CD14-positive monocyte (primary cell): ENCODE measurements at regions not wholly inside any gene's neighbourhood (a gene's known extent, or its start where the extent isn't known, plus 50 kb on each side); places are given as distances from the start of the nearest gene placed in this dataset.
"Not testable (repeated sequence)": the region's sequence is repeated elsewhere in the genome, so short reads cannot be mapped to it uniquely, and the experiment has no call there.

Experiments used
- DNase-seq, 3 donors: peaks; one replicate each; pipeline ENCODE4 v3.0.0-alpha.2; 2011 to 2022
- H2AFZ ChIP-seq: 2 replicates; pipeline ENCODE4 v1.6.0; 2012; ENCODE audit warnings: mild to moderate bottlenecking, low read depth, low read length, inconsistent platforms; ENCODE audit not compliant: insufficient read depth, poor library complexity, severe bottlenecking
- H3K27ac ChIP-seq, 2 donors: 1 replicate in 1 of 2; 2 replicates in 1 of 2; pipeline ENCODE4 v1.5.1; 2012 to 2013; ENCODE audit warnings: low read length in 2 of 2, control low read depth in 1 of 2, inconsistent platforms in 1 of 2, low read depth in 1 of 2, mild to moderate bottlenecking in 1 of 2
- H3K27me3 ChIP-seq, 2 donors: one replicate each; pipeline versions ENCODE4 v1.6.0 to v1.6.1; 2011 to 2013; ENCODE audit warnings: low read length in 2 of 2; ENCODE audit not compliant: control insufficient read depth in 2 of 2, insufficient read depth in 2 of 2
- H3K36me3 ChIP-seq, 2 donors: replicated peaks in 1 of 2; 1 replicate in 1 of 2; 2 replicates in 1 of 2; pipeline versions ENCODE4 v1.5.1 to v1.6.1; 2012 to 2013; ENCODE audit warnings: low read length in 2 of 2, control low read depth in 1 of 2, inconsistent platforms in 1 of 2, mild to moderate bottlenecking in 1 of 2; ENCODE audit not compliant: insufficient read depth in 2 of 2, control insufficient read depth in 1 of 2
- H3K4me1 ChIP-seq, 2 donors: 1 replicate in 1 of 2; 2 replicates in 1 of 2; pipeline versions ENCODE4 v1.5.1 to v1.6.1; 2012 to 2013; ENCODE audit warnings: low read length in 2 of 2, control low read depth in 1 of 2, inconsistent platforms in 1 of 2, mild to moderate bottlenecking in 1 of 2, moderate library complexity in 1 of 2; ENCODE audit not compliant: insufficient read depth in 2 of 2, control insufficient read depth in 1 of 2
- H3K4me2 ChIP-seq: replicated peaks from 2 replicates; pipeline ENCODE3; 2012; ENCODE audit warnings: low read length, moderate library complexity, mild to moderate bottlenecking; ENCODE audit not compliant: poor library complexity, severe bottlenecking; ENCODE audit errors: extremely low read depth
- H3K4me3 ChIP-seq, 3 experiments: fragments of 200-600 bp in 1 of 3; sonication (generic) in 1 of 3; replicated peaks in 1 of 3; 1 replicate in 2 of 3; 2 replicates in 1 of 3; pipeline ENCODE4 v1.5.1; 2011 to 2013; ENCODE audit warnings: low read length in 3 of 3, mild to moderate bottlenecking in 3 of 3, control low read depth in 2 of 3, low read depth in 2 of 3, inconsistent platforms in 1 of 3, moderate library complexity in 1 of 3
- H3K79me2 ChIP-seq: 2 replicates; pipeline ENCODE4 v1.6.0; 2012; ENCODE audit warnings: mild to moderate bottlenecking, control low read depth, inconsistent platforms, low read length, moderate library complexity; ENCODE audit not compliant: insufficient read depth
- H3K9ac ChIP-seq: 2 replicates; pipeline ENCODE4 v1.6.0; 2017; ENCODE audit warnings: low read length, mild to moderate bottlenecking; ENCODE audit not compliant: insufficient read depth, poor library complexity, severe bottlenecking
- H3K9me3 ChIP-seq, 2 donors: replicated peaks in 1 of 2; 1 replicate in 1 of 2; 2 replicates in 1 of 2; pipeline versions ENCODE4 v1.5.1 to v1.6.1; 2012 to 2013; ENCODE audit warnings: low read length in 2 of 2, control low read depth in 1 of 2; ENCODE audit not compliant: control insufficient read depth in 1 of 2, insufficient read depth in 1 of 2
- H4K20me1 ChIP-seq: 2 replicates; pipeline ENCODE4 v1.6.0; 2012; ENCODE audit warnings: mild to moderate bottlenecking, low read length, control low read depth, moderate library complexity; ENCODE audit not compliant: insufficient read depth
- H3K27ac Mint-ChIP-seq, 7 donors: one replicate each; pipeline ENCODE4 v1.8.0; 2020; ENCODE audit warnings: mild to moderate bottlenecking in 7 of 7, mixed read lengths in 7 of 7, moderate library complexity in 6 of 7, inconsistent platforms in 2 of 7
- H3K27me3 Mint-ChIP-seq, 3 donors: one replicate each; pipeline ENCODE4 v1.8.0; 2021 to 2022; ENCODE audit warnings: low read depth in 3 of 3, mild to moderate bottlenecking in 3 of 3, mixed read lengths in 3 of 3, moderate library complexity in 3 of 3, inconsistent platforms in 1 of 3
- H3K36me3 Mint-ChIP-seq, 2 donors: one replicate each; pipeline ENCODE4 v1.8.0; 2020; ENCODE audit warnings: mixed read lengths in 2 of 2, inconsistent platforms in 1 of 2, mild to moderate bottlenecking in 1 of 2
- H3K4me1 Mint-ChIP-seq: one replicate; pipeline ENCODE4 v1.8.0; 2020; ENCODE audit warnings: mild to moderate bottlenecking, mixed read lengths
- H3K4me3 Mint-ChIP-seq, 2 donors: one replicate each; pipeline ENCODE4 v1.8.0; 2020; ENCODE audit warnings: mild to moderate bottlenecking in 2 of 2, mixed read lengths in 2 of 2, moderate library complexity in 1 of 2
- H3K9me3 Mint-ChIP-seq, 7 donors: one replicate each; pipeline ENCODE4 v1.8.0; 2020 to 2022; ENCODE audit warnings: mixed read lengths in 7 of 7, mild to moderate bottlenecking in 6 of 7, moderate library complexity in 6 of 7, inconsistent platforms in 2 of 7
- WGBS: methylation state at CpG from one replicate; pipeline ENCODE4 v1.1.5; 2013; ENCODE audit warnings: missing lambda C conversion rate; ENCODE audit not compliant: insufficient coverage; 5-methylcytosine and 5-hydroxymethylcytosine counted together
- intact Hi-C, 2 donors: fragments of 100-400 bp; cut with micrococcal nuclease; formaldehyde crosslinking; loops; one replicate each; pipeline versions ENCODE4 v1.15.0 to v1.15.1; 2023
- TF ChIP-seq, protein P1 (sequence below): fragments of 200-600 bp; IDR thresholded peaks from one replicate; pipeline ENCODE4 v1.8.0; 2022; ENCODE audit warnings: antibody characterized with exemption, mild to moderate bottlenecking

DNA sequence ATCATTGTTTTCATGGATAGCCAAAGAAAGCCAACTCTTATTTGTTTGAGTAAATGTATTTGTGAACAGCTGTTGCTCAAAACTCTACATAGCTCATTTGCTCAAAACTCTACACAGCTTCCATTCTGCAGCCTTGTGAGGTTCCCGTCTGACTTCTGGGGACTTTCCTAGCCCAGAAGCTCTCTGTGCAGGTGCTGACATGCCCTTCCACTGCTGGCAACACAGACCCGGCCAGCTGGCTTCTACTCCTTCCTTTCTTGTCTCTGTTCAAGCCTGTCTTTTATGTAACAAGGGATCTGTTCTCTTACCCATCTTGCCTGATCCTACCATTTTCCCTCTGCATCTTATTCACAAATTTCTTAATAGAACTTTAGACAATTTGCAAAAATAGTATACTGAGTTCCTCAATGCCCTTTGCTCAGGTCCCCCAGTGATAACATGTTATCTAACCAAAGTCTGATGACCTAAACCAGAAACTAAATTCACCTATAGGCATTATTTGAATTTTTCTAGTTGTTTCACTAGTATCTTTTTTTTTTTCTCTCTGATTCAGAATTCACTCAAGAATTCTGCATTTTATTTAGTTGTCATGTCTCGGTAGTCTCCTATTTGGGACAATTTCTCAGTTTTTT lies 556.5 kb upstream of the SEMA6A start:
- Histone ChIP-seq H4K20me1 (no peaks in the 10 kb centered on the region), H2AFZ (no peak overlapping the region), H3K4me1 (no peaks in the 10 kb centered on the region), H3K4me3 (no peak overlapping the region), H3K4me2 (no peak overlapping the region), H3K27ac (no peak overlapping the region), H3K36me3 (no peaks in the 10 kb centered on the region), H3K79me2 (no peaks in the 10 kb centered on the region), H3K9ac (no peak overlapping the region), H3K9me3 (peaks cover 0 to 7% of the 10 kb centered on the region in 2 donors), H3K27me3 (no peaks in the 10 kb centered on the region)
- Mint-ChIP-seq H3K4me1 (no peaks in the 10 kb centered on the region), H3K36me3 (no peaks in the 10 kb centered on the region), H3K4me3 (no peak overlapping the region), H3K27ac (no peak overlapping the region), H3K27me3 (no peaks in the 10 kb centered on the region), H3K9me3 (peaks cover 0 to 10% (median 3%) of the 10 kb centered on the region in 7 donors)
- TF ChIP-seq, protein P1, sequence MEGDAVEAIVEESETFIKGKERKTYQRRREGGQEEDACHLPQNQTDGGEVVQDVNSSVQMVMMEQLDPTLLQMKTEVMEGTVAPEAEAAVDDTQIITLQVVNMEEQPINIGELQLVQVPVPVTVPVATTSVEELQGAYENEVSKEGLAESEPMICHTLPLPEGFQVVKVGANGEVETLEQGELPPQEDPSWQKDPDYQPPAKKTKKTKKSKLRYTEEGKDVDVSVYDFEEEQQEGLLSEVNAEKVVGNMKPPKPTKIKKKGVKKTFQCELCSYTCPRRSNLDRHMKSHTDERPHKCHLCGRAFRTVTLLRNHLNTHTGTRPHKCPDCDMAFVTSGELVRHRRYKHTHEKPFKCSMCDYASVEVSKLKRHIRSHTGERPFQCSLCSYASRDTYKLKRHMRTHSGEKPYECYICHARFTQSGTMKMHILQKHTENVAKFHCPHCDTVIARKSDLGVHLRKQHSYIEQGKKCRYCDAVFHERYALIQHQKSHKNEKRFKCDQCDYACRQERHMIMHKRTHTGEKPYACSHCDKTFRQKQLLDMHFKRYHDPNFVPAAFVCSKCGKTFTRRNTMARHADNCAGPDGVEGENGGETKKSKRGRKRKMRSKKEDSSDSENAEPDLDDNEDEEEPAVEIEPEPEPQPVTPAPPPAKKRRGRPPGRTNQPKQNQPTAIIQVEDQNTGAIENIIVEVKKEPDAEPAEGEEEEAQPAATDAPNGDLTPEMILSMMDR = no peak
- no peak for DNase-seq
- intact Hi-C loops = no loop called here
- whole genome bisulfite sequencing = 71% methylated on average over 2 of the region's 3 CpGs

DNA sequence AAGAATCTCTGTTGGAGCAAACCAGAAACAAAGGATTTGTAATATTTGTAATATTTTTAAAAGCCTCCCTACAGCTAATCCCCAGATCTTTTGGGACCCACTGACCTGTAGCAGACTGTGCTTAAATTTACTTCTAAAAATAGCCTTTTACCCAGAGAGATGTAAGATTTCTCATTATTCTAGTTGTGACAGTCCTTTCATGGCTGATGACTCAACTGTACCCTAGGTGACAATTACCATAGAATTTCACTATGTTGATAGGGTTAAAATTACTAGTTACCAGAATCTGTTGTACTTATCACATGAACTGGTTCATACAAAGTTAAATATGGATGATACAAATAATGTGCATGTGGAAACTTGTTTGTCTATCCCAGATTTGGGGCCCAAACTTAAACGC lies 543.9 kb upstream of the SEMA6A start:
- Histone ChIP-seq H3K4me2 (no peak overlapping the region), H3K4me3 (no peak overlapping the region), H3K4me1 (no peaks in the 10 kb centered on the region), H3K9me3 (peaks cover 12 to 13% of the 10 kb centered on the region in 2 donors), H4K20me1 (no peaks in the 10 kb centered on the region), H2AFZ (no peak overlapping the region), H3K36me3 (no peaks in the 10 kb centered on the region), H3K79me2 (no peaks in the 10 kb centered on the region), H3K27me3 (no peaks in the 10 kb centered on the region), H3K9ac (no peak overlapping the region), H3K27ac (no peak overlapping the region)
- TF ChIP-seq, protein P1 = no peak
- Mint-ChIP-seq H3K4me3 (no peak overlapping the region), H3K4me1 (no peaks in the 10 kb centered on the region), H3K27ac (no peak overlapping the region), H3K9me3 (peaks cover 7 to 29% (median 17%) of the 10 kb centered on the region in 7 donors), H3K27me3 (peaks cover 0 to 3% (median 0%) of the 10 kb centered on the region in 3 donors), H3K36me3 (no peaks in the 10 kb centered on the region)
- DNase-seq = no peak
- intact Hi-C loops = no loop called here
- WGBS = 67% methylated on average over 1 of the region's 1 CpG

DNA sequence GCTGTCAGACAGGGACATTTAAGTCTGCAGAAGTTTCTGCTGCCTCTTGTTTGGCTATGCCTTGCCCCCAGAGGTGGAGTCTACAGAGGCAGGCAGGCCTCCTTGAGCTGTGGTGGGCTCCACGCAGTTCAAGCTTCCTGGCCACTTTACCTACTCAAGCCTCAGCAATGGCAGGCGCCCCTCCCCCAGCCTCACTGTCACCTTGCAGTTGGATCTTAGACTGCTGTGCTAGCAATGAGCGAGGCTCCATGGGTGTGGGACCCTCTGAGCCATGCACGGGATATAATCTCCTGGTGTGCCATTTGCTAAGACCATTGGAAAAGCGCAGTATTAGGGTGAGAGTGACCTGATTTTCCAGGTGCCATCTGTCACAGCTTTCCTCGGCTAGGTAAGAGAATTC lies 542.7 kb upstream of the SEMA6A start:
- intact Hi-C loops, H3K27me3 ChIP-seq, H3K27ac ChIP-seq, H3K36me3 ChIP-seq, H3K36me3 Mint-ChIP-seq, H3K79me2 ChIP-seq, H3K4me1 Mint-ChIP-seq, H2AFZ ChIP-seq, H3K27me3 Mint-ChIP-seq, H3K27ac Mint-ChIP-seq, DNase-seq, H4K20me1 ChIP-seq, H3K4me2 ChIP-seq, H3K4me3 ChIP-seq, H3K4me1 ChIP-seq, H3K9ac ChIP-seq, H3K4me3 Mint-ChIP-seq: not testable (repeated sequence)
- WGBS = 58% methylated on average over 3 of the region's 6 CpGs
- H3K9me3 Mint-ChIP-seq = peaks cover 8 to 32% (median 17%) of the 10 kb centered on the region in 7 donors
- H3K9me3 ChIP-seq = peaks cover 12 to 13% of the 10 kb centered on the region in 2 donors
